ENCODE measurements at regions not wholly inside any gene's neighbourhood (a gene's known extent, or its start where the extent isn't known, plus 50 kb on each side); places are given as distances from the start of the nearest gene placed in this dataset.

GRCh38 chr4:155515444-155516075, 138.8 kb upstream of the MAP9 start:
- Histone ChIP-seq H3K27me3 (ENCODE audit: insufficient read depth, poor library complexity, severe bottlenecking) (no peaks in the 10 kb centered on the region), H3K27ac (replicated peaks) (no peak overlapping the region), H3K4me3 (replicated peaks; ENCODE audit: insufficient read depth, low read length) (no peak overlapping the region)
- DNase-seq (ENCODE audit: low read depth in 1 of 2, low spot score in 1 of 2), result no peak
- TF ChIP-seq REST (IDR thresholded peaks at IDR 0.05; ENCODE audit: insufficient replicate concordance, low read depth) (no peak), SPI1 (IDR thresholded peaks at IDR 0.05; ENCODE audit: borderline replicate concordance, low read depth) (no peak), CTCF (IDR thresholded peaks at IDR 0.05; ENCODE audit: insufficient read depth, low read length) (no peak), GABPA (IDR thresholded peaks at IDR 0.05; ENCODE audit: low read depth) (no peak), POLR2AphosphoS5 (IDR thresholded peaks at IDR 0.05; ENCODE audit: low read depth) (no peak)

- no peaks in the 10 kb centered on the region for H3K27me3 ChIP-seq (ENCODE audit: insufficient read depth, poor library complexity, severe bottlenecking)
- TF ChIP-seq POLR2AphosphoS5 (IDR thresholded peaks at IDR 0.05; ENCODE audit: low read depth), result no peak
- TF ChIP-seq REST (IDR thresholded peaks at IDR 0.05; ENCODE audit: insufficient replicate concordance, low read depth), result no peak
- TF ChIP-seq SPI1 (IDR thresholded peaks at IDR 0.05; ENCODE audit: borderline replicate concordance, low read depth), result no peak
- no peak for TF ChIP-seq CTCF (IDR thresholded peaks at IDR 0.05; ENCODE audit: insufficient read depth, low read length)
- no peak overlapping the region for H3K27ac ChIP-seq (replicated peaks)
- no peak for DNase-seq (ENCODE audit: low read depth in 1 of 2, low spot score in 1 of 2)
- no peak overlapping the region for H3K4me3 ChIP-seq (replicated peaks; ENCODE audit: insufficient read depth, low read length)
Observed at GRCh38 chr4:155514628-155515027, 137.9 kb upstream of the MAP9 start.

GRCh38 chr4:155512817-155513216, 136.1 kb upstream of the MAP9 start:
- H3K27me3 ChIP-seq (ENCODE audit: insufficient read depth, poor library complexity, severe bottlenecking), result no peaks in the 10 kb centered on the region
- no peak overlapping the region for H3K4me3 ChIP-seq (replicated peaks; ENCODE audit: insufficient read depth, low read length)
- DNase-seq (ENCODE audit: low read depth in 1 of 2, low spot score in 1 of 2), result no peak
- TF ChIP-seq POLR2AphosphoS5 (IDR thresholded peaks at IDR 0.05; ENCODE audit: low read depth) (no peak), REST (IDR thresholded peaks at IDR 0.05; ENCODE audit: insufficient replicate concordance, low read depth) (no peak), GABPA (IDR thresholded peaks at IDR 0.05; ENCODE audit: low read depth) (no peak), SPI1 (IDR thresholded peaks at IDR 0.05; ENCODE audit: borderline replicate concordance, low read depth) (no peak), CTCF (IDR thresholded peaks at IDR 0.05; ENCODE audit: insufficient read depth, low read length) (no peak)
- no peak overlapping the region for H3K27ac ChIP-seq (replicated peaks)
